HEK293 (cell line): ENCODE measurements at regions not wholly inside any gene's neighbourhood (a gene's known extent, or its start where the extent isn't known, plus 50 kb on each side); places are given as distances from the start of the nearest gene placed in this dataset.

Experiments
- CTCF ChIP-seq: fragments of 450-650 bp; formaldehyde crosslinking; IDR thresholded peaks from 2 replicates; pipeline ENCODE4 v1.5.1; 2016; ENCODE audit warnings: missing biosample characterization, missing genetic modification characterization
- GLIS2 ChIP-seq: fragments of 450-650 bp; formaldehyde crosslinking; IDR thresholded peaks from 2 replicates; pipeline ENCODE4 v1.5.1; 2016; ENCODE audit warnings: missing biosample characterization, missing genetic modification characterization
- HOXA7 ChIP-seq: sonication (generic); formaldehyde crosslinking; IDR thresholded peaks from 2 replicates; pipeline ENCODE4 v1.8.1; 2022; ENCODE audit warnings: missing genetic modification reagents, borderline replicate concordance
- PBX3 ChIP-seq: sonication (generic); formaldehyde crosslinking; IDR thresholded peaks from 2 replicates; pipeline ENCODE4 v1.8.1; 2022; ENCODE audit warnings: mild to moderate bottlenecking, moderate library complexity, missing genetic modification reagents
- ZBTB10 ChIP-seq: fragments of 450-650 bp; formaldehyde crosslinking; IDR thresholded peaks from 2 replicates; pipeline ENCODE4 v1.5.1; 2016; ENCODE audit warnings: missing biosample characterization, missing genetic modification characterization
- ZNF211 ChIP-seq: fragments of 450-650 bp; formaldehyde crosslinking; IDR thresholded peaks from 2 replicates; pipeline ENCODE4 v1.5.1; 2016; ENCODE audit warnings: low read depth, missing biosample characterization, missing genetic modification characterization
- ZNF514 ChIP-seq: fragments of 450-650 bp; formaldehyde crosslinking; IDR thresholded peaks from 2 replicates; pipeline ENCODE4 v1.5.1; 2016; ENCODE audit warnings: missing biosample characterization, missing genetic modification characterization
- ZNF768 ChIP-seq: fragments of 450-650 bp; formaldehyde crosslinking; IDR thresholded peaks from 2 replicates; pipeline ENCODE4 v1.5.1; 2018; ENCODE audit warnings: missing biosample characterization, mild to moderate bottlenecking, missing genetic modification characterization
- ZSCAN16 ChIP-seq: fragments of 450-650 bp; formaldehyde crosslinking; IDR thresholded peaks from 2 replicates; pipeline ENCODE4 v1.5.1; 2016; ENCODE audit warnings: missing biosample characterization, missing genetic modification characterization

GRCh38 chr7:125971656-125972055, 1042.0 kb upstream of the POT1 start:
- TF ChIP-seq CTCF (tag by site-specific recombination) (no peak), PBX3 (CRISPR knock-in tag) (no peak), ZSCAN16 (no peak), ZNF514 (tag by site-specific recombination) (no peak), ZBTB10 (tag by site-specific recombination) (no peak), HOXA7 (CRISPR knock-in tag) (no peak), ZNF768 (tag by site-specific recombination) (no peak), GLIS2 (tag by site-specific recombination) (no peak), ZNF211 (tag by site-specific recombination) (no peak)
